ENCODE measurements at regions not wholly inside any gene's neighbourhood (a gene's known extent, or its start where the extent isn't known, plus 50 kb on each side); places are given as distances from the start of the nearest gene placed in this dataset.

GRCh38 chr3:163812006-163812405 is 1266.3 kb downstream of the SI start:
- no peak overlapping the region for H3K9ac ChIP-seq (ENCODE audit: extremely low read depth, low read length, poor library complexity, severe bottlenecking)
- H3K9me3 ChIP-seq (ENCODE audit: control insufficient read depth, low read length) = peaks cover 6% of the 10 kb centered on the region
- no peak for TF ChIP-seq CTCF (conservative IDR thresholded peaks at IDR 0.05)
- WGBS, 2 experiments (ENCODE audit: insufficient coverage in 1 of 2, insufficient read length in 1 of 2) = 80 to 85% methylated on average over 1 to 2 of the region's 3 CpGs
- peaks cover 8% of the 10 kb centered on the region for H3K9me3 Mint-ChIP-seq
- no peaks in the 10 kb centered on the region for H3K36me3 Mint-ChIP-seq (ENCODE audit: low read depth)
- no peaks in the 10 kb centered on the region for H3K27me3 ChIP-seq (ENCODE audit: control insufficient read depth, insufficient read depth, low read length, poor library complexity, severe bottlenecking)
- H3K4me1 Mint-ChIP-seq = peaks cover 5% of the 10 kb centered on the region
- H3K4me3 ChIP-seq (ENCODE audit: low read length) = no peak overlapping the region
- no peaks in the 10 kb centered on the region for H3K36me3 ChIP-seq (ENCODE audit: control insufficient read depth, insufficient read depth, low read length)
- no peak overlapping the region for H3K27ac ChIP-seq (ENCODE audit: low read depth, low read length)
- no peaks in the 10 kb centered on the region for H3K4me1 ChIP-seq (ENCODE audit: control insufficient read depth, insufficient read depth, low read length)
- no peak overlapping the region for H3K27ac Mint-ChIP-seq
- no peak for DNase-seq
- H3K4me3 Mint-ChIP-seq = no peak overlapping the region
- no peaks in the 10 kb centered on the region for H3K27me3 Mint-ChIP-seq (ENCODE audit: insufficient read depth)

GRCh38 chr3:163809540-163809993 is 1268.7 kb downstream of the SI start:
- Mint-ChIP-seq H3K36me3 (ENCODE audit: low read depth) (no peaks in the 10 kb centered on the region), H3K27ac (no peak overlapping the region), H3K9me3 (no peaks in the 10 kb centered on the region), H3K4me3 (no peak overlapping the region), H3K4me1 (peaks cover 5% of the 10 kb centered on the region), H3K27me3 (ENCODE audit: insufficient read depth) (no peaks in the 10 kb centered on the region)
- Histone ChIP-seq H3K4me3 (ENCODE audit: low read length) (no peak overlapping the region), H3K4me1 (ENCODE audit: control insufficient read depth, insufficient read depth, low read length) (no peaks in the 10 kb centered on the region), H3K9me3 (ENCODE audit: control insufficient read depth, low read length) (no peaks in the 10 kb centered on the region), H3K36me3 (ENCODE audit: control insufficient read depth, insufficient read depth, low read length) (no peaks in the 10 kb centered on the region), H3K9ac (ENCODE audit: extremely low read depth, low read length, poor library complexity, severe bottlenecking) (no peak overlapping the region), H3K27ac (ENCODE audit: low read depth, low read length) (no peak overlapping the region), H3K27me3 (ENCODE audit: control insufficient read depth, insufficient read depth, low read length, poor library complexity, severe bottlenecking) (no peaks in the 10 kb centered on the region)
- no peak for TF ChIP-seq CTCF (conservative IDR thresholded peaks at IDR 0.05)
- 70 to 72% methylated on average over 2 to 4 of the region's 4 CpGs for WGBS, 2 experiments (ENCODE audit: insufficient coverage in 1 of 2, insufficient read length in 1 of 2)
- DNase-seq = no peak

GRCh38 chr3:163786416-163786815 is 1291.9 kb downstream of the SI start:
- no peak overlapping the region for H3K4me3 ChIP-seq (ENCODE audit: low read length)
- H3K36me3 ChIP-seq (ENCODE audit: control insufficient read depth, insufficient read depth, low read length) = no peaks in the 10 kb centered on the region
- Mint-ChIP-seq H3K36me3 (ENCODE audit: low read depth) (no peaks in the 10 kb centered on the region), H3K4me3 (no peak overlapping the region), H3K9me3 (no peaks in the 10 kb centered on the region), H3K4me1 (peaks cover 18% of the 10 kb centered on the region), H3K27me3 (ENCODE audit: insufficient read depth) (peaks cover 22% of the 10 kb centered on the region), H3K27ac (no peak overlapping the region)
- H3K9me3 ChIP-seq (ENCODE audit: control insufficient read depth, low read length) = no peaks in the 10 kb centered on the region
- 92% methylated on average over 2 of the region's 2 CpGs; no CpG with 5 or more reads in 1 of the 2 experiments for WGBS, 2 experiments (ENCODE audit: insufficient coverage in 1 of 2, insufficient read length in 1 of 2)
- TF ChIP-seq CTCF (conservative IDR thresholded peaks at IDR 0.05) = no peak
- DNase-seq = no peak
- H3K4me1 ChIP-seq (ENCODE audit: control insufficient read depth, insufficient read depth, low read length) = no peaks in the 10 kb centered on the region
- H3K27me3 ChIP-seq (ENCODE audit: control insufficient read depth, insufficient read depth, low read length, poor library complexity, severe bottlenecking) = no peaks in the 10 kb centered on the region
- no peak overlapping the region for H3K27ac ChIP-seq (ENCODE audit: low read depth, low read length)
- no peak overlapping the region for H3K9ac ChIP-seq (ENCODE audit: extremely low read depth, low read length, poor library complexity, severe bottlenecking)
